ENCODE measurements at regions not wholly inside any gene's neighbourhood (a gene's known extent, or its start where the extent isn't known, plus 50 kb on each side); places are given as distances from the start of the nearest gene placed in this dataset.
"Not testable (repeated sequence)": the region's sequence is repeated elsewhere in the genome, so short reads cannot be mapped to it uniquely, and the experiment has no call there.

- ATAC-seq = no peak
- Mint-ChIP-seq H3K27me3 (no peaks in the 10 kb centered on the region), H3K9me3 (peaks cover 15% of the 10 kb centered on the region), H3K36me3 (ENCODE audit: low read depth) (no peaks in the 10 kb centered on the region), H3K4me3 (no peak overlapping the region), H3K4me1 (no peaks in the 10 kb centered on the region), H3K27ac (no peak overlapping the region)
- no peak for DNase-seq
These were observed 680.4 kb upstream of the POM121L12 start for GRCh38 chr7:52355053-52355452.

GRCh38 chr7:52352013-52352981 lies 683.1 kb upstream of the POM121L12 start:
- H3K9me3 Mint-ChIP-seq = peaks cover 9% of the 10 kb centered on the region
- ATAC-seq (no peak), DNase-seq (no peak)
- no peak overlapping the region for H3K27ac Mint-ChIP-seq
- no peak overlapping the region for H3K4me3 Mint-ChIP-seq
- H3K27me3 Mint-ChIP-seq = no peaks in the 10 kb centered on the region
- no peaks in the 10 kb centered on the region for H3K36me3 Mint-ChIP-seq (ENCODE audit: low read depth)
- H3K4me1 Mint-ChIP-seq = no peaks in the 10 kb centered on the region

- H3K4me1 Mint-ChIP-seq = no peaks in the 10 kb centered on the region
- DNase-seq = no peak
- no peaks in the 10 kb centered on the region for H3K27me3 Mint-ChIP-seq
These were observed 691.4 kb upstream of the POM121L12 start for GRCh38 chr7:52344015-52344414.

GRCh38 chr7:52340067-52340466 lies 695.4 kb upstream of the POM121L12 start:
- no peaks in the 10 kb centered on the region for H3K36me3 Mint-ChIP-seq (ENCODE audit: low read depth)
- H3K27me3 Mint-ChIP-seq = no peaks in the 10 kb centered on the region
- DNase-seq (no peak), ATAC-seq (no peak)
- peaks cover 9% of the 10 kb centered on the region for H3K9me3 Mint-ChIP-seq
- no peaks in the 10 kb centered on the region for H3K4me1 Mint-ChIP-seq
- H3K27ac Mint-ChIP-seq = no peak overlapping the region
- no peak overlapping the region for H3K4me3 Mint-ChIP-seq

More at GRCh38 chr7:52344015-52344414, 691.4 kb upstream of the POM121L12 start:
- no peak for ATAC-seq
- H3K36me3 Mint-ChIP-seq (ENCODE audit: low read depth) = no peaks in the 10 kb centered on the region
- H3K4me3 Mint-ChIP-seq = no peak overlapping the region
- H3K27ac Mint-ChIP-seq = no peak overlapping the region
- peaks cover 9% of the 10 kb centered on the region for H3K9me3 Mint-ChIP-seq

GRCh38 chr7:52328328-52328727 lies 707.1 kb upstream of the POM121L12 start:
- H3K4me1 Mint-ChIP-seq; H3K27me3 Mint-ChIP-seq; DNase-seq; ATAC-seq; H3K27ac Mint-ChIP-seq; H3K4me3 Mint-ChIP-seq; H3K36me3 Mint-ChIP-seq (ENCODE audit: low read depth): not testable (repeated sequence)
- H3K9me3 Mint-ChIP-seq = peaks cover 22% of the 10 kb centered on the region

- Mint-ChIP-seq H3K4me3 (no peak overlapping the region), H3K36me3 (ENCODE audit: low read depth) (peaks cover 3% of the 10 kb centered on the region), H3K9me3 (peaks cover 29% of the 10 kb centered on the region), H3K27me3 (no peaks in the 10 kb centered on the region), H3K4me1 (no peaks in the 10 kb centered on the region), H3K27ac (no peak overlapping the region)
- no peak for DNase-seq
- ATAC-seq = no peak
These were observed 710.2 kb upstream of the POM121L12 start for GRCh38 chr7:52325237-52325636.

GRCh38 chr7:52323202-52323746 lies 712.2 kb upstream of the POM121L12 start:
- no peak for ATAC-seq
- Mint-ChIP-seq H3K36me3 (ENCODE audit: low read depth) (peaks cover 3% of the 10 kb centered on the region), H3K27ac (no peak overlapping the region)

GRCh38 chr7:52320610-52321009 lies 714.8 kb upstream of the POM121L12 start:
- peaks cover 30% of the 10 kb centered on the region for H3K9me3 Mint-ChIP-seq
- DNase-seq = no peak
- peaks cover 3% of the 10 kb centered on the region for H3K36me3 Mint-ChIP-seq (ENCODE audit: low read depth)
- H3K27me3 Mint-ChIP-seq = no peaks in the 10 kb centered on the region
- H3K4me1 Mint-ChIP-seq = no peaks in the 10 kb centered on the region
- H3K27ac Mint-ChIP-seq = no peak overlapping the region
- no peak for ATAC-seq
- no peak overlapping the region for H3K4me3 Mint-ChIP-seq

More at GRCh38 chr7:52323202-52323746, 712.2 kb upstream of the POM121L12 start:
- H3K27me3 Mint-ChIP-seq = no peaks in the 10 kb centered on the region
- H3K4me3 Mint-ChIP-seq = no peak overlapping the region
- no peaks in the 10 kb centered on the region for H3K4me1 Mint-ChIP-seq
- peaks cover 29% of the 10 kb centered on the region for H3K9me3 Mint-ChIP-seq
- DNase-seq = no peak

GRCh38 chr7:52317921-52318320 lies 717.5 kb upstream of the POM121L12 start:
- no peak overlapping the region for H3K27ac Mint-ChIP-seq
- no peak for DNase-seq
- H3K27me3 Mint-ChIP-seq = no peaks in the 10 kb centered on the region
- no peak overlapping the region for H3K4me3 Mint-ChIP-seq
- H3K9me3 Mint-ChIP-seq = peaks cover 15% of the 10 kb centered on the region
- ATAC-seq = no peak
- H3K4me1 Mint-ChIP-seq = no peaks in the 10 kb centered on the region
- H3K36me3 Mint-ChIP-seq (ENCODE audit: low read depth) = no peaks in the 10 kb centered on the region

- Mint-ChIP-seq H3K27me3 (no peaks in the 10 kb centered on the region), H3K9me3 (peaks cover 18% of the 10 kb centered on the region), H3K4me1 (no peaks in the 10 kb centered on the region), H3K4me3 (no peak overlapping the region), H3K27ac (no peak overlapping the region), H3K36me3 (ENCODE audit: low read depth) (no peaks in the 10 kb centered on the region)
- ATAC-seq = no peak
- no peak for DNase-seq
These were observed 723.5 kb upstream of the POM121L12 start for GRCh38 chr7:52311886-52312285.

- H3K4me1 Mint-ChIP-seq = no peaks in the 10 kb centered on the region
- no peak overlapping the region for H3K4me3 Mint-ChIP-seq
- DNase-seq (no peak), ATAC-seq (no peak)
- H3K27me3 Mint-ChIP-seq = no peaks in the 10 kb centered on the region
- H3K36me3 Mint-ChIP-seq (ENCODE audit: low read depth) = no peaks in the 10 kb centered on the region
- peaks cover 16% of the 10 kb centered on the region for H3K9me3 Mint-ChIP-seq
- no peak overlapping the region for H3K27ac Mint-ChIP-seq
These were observed 725.8 kb upstream of the POM121L12 start for GRCh38 chr7:52309631-52310030.

- Mint-ChIP-seq H3K36me3 (ENCODE audit: low read depth) (no peaks in the 10 kb centered on the region), H3K27ac (no peak overlapping the region), H3K27me3 (no peaks in the 10 kb centered on the region), H3K4me1 (no peaks in the 10 kb centered on the region), H3K4me3 (no peak overlapping the region), H3K9me3 (peaks cover 19% of the 10 kb centered on the region)
- ATAC-seq = no peak
- DNase-seq = no peak
These were observed 732.5 kb upstream of the POM121L12 start for GRCh38 chr7:52302765-52303520.

- Mint-ChIP-seq H3K27me3 (no peaks in the 10 kb centered on the region), H3K4me3 (no peak overlapping the region), H3K36me3 (ENCODE audit: low read depth) (no peaks in the 10 kb centered on the region), H3K27ac (no peak overlapping the region), H3K9me3 (peaks cover 13% of the 10 kb centered on the region), H3K4me1 (no peaks in the 10 kb centered on the region)
- ATAC-seq = no peak
- no peak for DNase-seq
These were observed 738.3 kb upstream of the POM121L12 start for GRCh38 chr7:52297128-52297527.

GRCh38 chr7:52294942-52295341 lies 740.5 kb upstream of the POM121L12 start:
- Mint-ChIP-seq H3K9me3 (peaks cover 4% of the 10 kb centered on the region), H3K4me1 (no peaks in the 10 kb centered on the region), H3K4me3 (no peak overlapping the region), H3K36me3 (ENCODE audit: low read depth) (no peaks in the 10 kb centered on the region), H3K27ac (no peak overlapping the region), H3K27me3 (no peaks in the 10 kb centered on the region)
- ATAC-seq (no peak), DNase-seq (no peak)

- no peak for ATAC-seq
- H3K9me3 Mint-ChIP-seq = no peaks in the 10 kb centered on the region
- H3K36me3 Mint-ChIP-seq (ENCODE audit: low read depth) = no peaks in the 10 kb centered on the region
- H3K27me3 Mint-ChIP-seq = no peaks in the 10 kb centered on the region
- H3K4me1 Mint-ChIP-seq = no peaks in the 10 kb centered on the region
- no peak for DNase-seq
- H3K4me3 Mint-ChIP-seq = no peak overlapping the region
- no peak overlapping the region for H3K27ac Mint-ChIP-seq
These were observed 746.2 kb upstream of the POM121L12 start for GRCh38 chr7:52289247-52289646.
